HG02884 (cell line): ENCODE measurements at regions not wholly inside any gene's neighbourhood (a gene's known extent, or its start where the extent isn't known, plus 50 kb on each side); places are given as distances from the start of the nearest gene placed in this dataset.

Source experiments
- ATAC-seq: cut with Tn5 transposase; IDR thresholded peaks from one replicate; pipeline ENCODE4 v1.9.1; 2021; ENCODE audit warnings: mild to moderate bottlenecking, moderate library complexity; ENCODE audit not compliant: unreplicated experiment

- ATAC-seq, result no peak
Observed at GRCh38 chr6:129778793-129779192, 68.8 kb upstream of the ARHGAP18 start.

- no peak for ATAC-seq
Observed at GRCh38 chr6:129777371-129777770, 67.4 kb upstream of the ARHGAP18 start.

- no peak for ATAC-seq
Observed at GRCh38 chr6:129776542-129777330, 66.8 kb upstream of the ARHGAP18 start.

DNA sequence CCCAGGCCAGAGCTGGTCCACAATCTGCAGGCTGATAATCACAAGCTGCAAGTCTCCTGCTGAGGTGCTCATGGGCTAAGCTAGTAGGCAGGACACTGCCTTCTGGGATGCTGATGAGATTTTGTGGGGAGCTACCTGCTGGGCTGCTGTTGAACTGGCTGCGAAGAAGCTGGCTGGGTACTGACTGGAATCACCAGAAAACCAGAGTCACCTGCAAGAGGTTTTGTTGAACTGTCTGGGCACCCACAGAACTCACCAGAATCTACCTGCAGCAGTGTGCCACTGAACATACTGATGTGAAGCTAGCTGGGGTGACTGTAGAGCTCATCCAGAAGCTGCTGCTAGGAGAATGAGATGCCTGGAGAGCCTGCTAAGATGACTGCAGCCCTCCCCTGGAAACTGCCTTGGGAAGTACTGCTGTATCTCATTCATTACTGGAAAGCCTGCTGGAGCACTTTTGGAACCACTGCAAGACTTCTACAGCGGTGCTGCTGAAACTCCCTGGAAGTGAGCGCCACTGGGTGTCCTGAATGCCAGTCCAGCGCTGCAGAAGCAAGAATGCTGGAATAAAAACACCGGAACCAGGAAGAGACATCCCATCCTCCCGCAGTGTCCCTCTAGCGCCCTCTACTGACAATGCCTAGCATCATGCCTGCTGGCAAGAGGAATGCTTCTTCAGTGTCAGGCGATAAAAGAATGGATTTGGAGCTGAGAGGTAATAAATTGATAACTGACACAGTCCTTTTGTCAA, 64.9 kb upstream of the ARHGAP18 start:
- peak; percentile 49 for ATAC-seq

- no peak for ATAC-seq
Observed at GRCh38 chr6:129773304-129773703, 63.3 kb upstream of the ARHGAP18 start.

DNA sequence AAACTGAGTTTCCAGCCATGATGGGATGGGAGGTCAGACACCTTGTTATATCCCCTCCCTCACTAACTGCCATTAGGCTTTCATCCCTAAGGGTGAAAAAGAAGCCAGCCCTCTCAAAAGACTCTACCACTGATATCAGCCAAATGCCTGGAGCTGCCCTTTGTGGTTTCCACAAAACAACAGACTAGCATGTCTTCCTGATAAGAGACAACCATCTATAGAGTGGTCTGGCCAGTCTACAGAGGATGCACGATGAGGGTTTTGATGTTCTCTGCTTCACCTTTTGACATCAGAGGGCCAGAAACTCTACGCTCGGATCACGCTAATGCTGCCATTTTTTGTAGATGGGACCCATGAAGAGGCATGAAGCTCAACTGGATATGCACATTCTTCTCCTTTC, 61.7 kb upstream of the ARHGAP18 start:
- ATAC-seq, result no peak

GRCh38 chr6:129767776-129768485, 58.0 kb upstream of the ARHGAP18 start:
- no peak for ATAC-seq

- peak; percentile 86 for ATAC-seq
Observed at GRCh38 chr6:129766959-129767728, 57.2 kb upstream of the ARHGAP18 start.

- no peak for ATAC-seq
Observed at GRCh38 chr6:129764761-129765407, 54.9 kb upstream of the ARHGAP18 start.

DNA sequence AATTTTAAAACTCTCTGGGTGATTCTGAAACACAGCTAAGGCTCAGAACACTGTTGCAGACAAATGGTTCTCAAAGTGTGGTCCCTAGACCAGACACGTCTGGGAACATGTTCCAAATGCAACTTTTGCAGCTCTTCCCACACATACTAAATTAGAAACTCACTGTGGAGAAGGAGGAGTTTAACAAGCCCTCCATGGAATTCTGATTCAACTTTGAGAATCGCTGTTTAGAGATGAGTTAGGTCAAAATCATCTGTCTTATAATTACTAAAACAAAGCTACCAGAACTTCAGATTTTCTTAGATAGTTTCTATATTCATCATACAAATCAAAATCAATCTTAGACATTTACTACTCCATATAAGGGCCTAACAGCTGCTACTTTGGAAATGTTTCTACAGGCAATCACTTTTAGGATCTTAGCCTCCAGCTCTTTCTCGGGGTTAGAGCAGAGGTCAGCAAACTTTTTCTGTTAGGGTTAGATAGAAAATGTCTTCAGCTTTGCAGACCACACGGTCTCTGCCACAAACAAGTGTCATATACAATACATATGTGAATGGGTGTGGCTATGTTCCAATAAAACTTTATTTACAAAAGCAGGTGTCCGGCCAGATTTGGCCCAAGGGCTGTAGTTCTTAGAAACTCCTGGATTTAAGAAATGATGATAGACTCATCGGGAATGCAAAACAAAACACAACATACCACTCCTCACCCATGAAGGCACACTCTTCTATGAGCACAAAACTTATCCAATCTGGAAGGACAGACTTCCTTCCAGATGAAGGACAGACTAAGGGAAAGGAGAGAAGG, 50.0 kb upstream of the ARHGAP18 start:
- no peak for ATAC-seq
